GM12878 (cell line): ENCODE measurements at regions not wholly inside any gene's neighbourhood (a gene's known extent, or its start where the extent isn't known, plus 50 kb on each side); places are given as distances from the start of the nearest gene placed in this dataset.

Experiments used
- ATAC-seq: fragments of 200-7000 bp; cut with Tn5 transposase; 3 replicates; pipeline ENCODE4 v1.9.1; 2020; ENCODE audit warnings: mild to moderate bottlenecking, moderate library complexity
- BruUV-seq: library from RNA; stranded (reverse); fragments of 400-500 nt; replicated peaks from 2 replicates; lab custom pipeline; 2021; lab: Mats Ljungman, UMichigan
- CTCF ChIA-PET: fragments of 300-600 bp; sonication (Branson Sonifier 250); formaldehyde crosslinking; extraction: SDS; loops from one replicate; lab custom pipeline; 2021; ENCODE audit warnings: inconsistent platforms; lab: Yijun Ruan, JAX
- POLR2A ChIA-PET: fragments of 350-600 bp; formaldehyde crosslinking; extraction: SDS; loops from one replicate; lab custom pipeline; 2021; ENCODE audit warnings: inconsistent platforms; lab: Charles Lee
- RAD21 ChIA-PET: fragments of 300-600 bp; sonication (Branson Sonifier 250); formaldehyde crosslinking; loops from one replicate; lab custom pipeline; 2023; ENCODE audit warnings: antibody characterized with exemption; ENCODE audit not compliant: unreplicated experiment; lab: Charles Lee
- SMC1A ChIA-PET: fragments of 300-600 bp; sonication (Branson Sonifier 250); formaldehyde crosslinking; loops from one replicate; lab custom pipeline; 2023; ENCODE audit not compliant: unreplicated experiment, uncharacterized antibody; lab: Charles Lee
- DNase-seq: peaks from one replicate; pipeline ENCODE4 v3.0.0-alpha.2; 2011; ENCODE audit warnings: low read depth, low spot score
- FAIRE-seq: peaks from 3 replicates; lab custom pipeline; 2011; peaks lifted over from hg19 to GRCh38; lab: Jason Lieb, UNC
- H2AFZ ChIP-seq: 2 replicates; pipeline ENCODE4 v1.6.0; 2011; ENCODE audit warnings: low read depth, low read length, control low read depth; ENCODE audit not compliant: control insufficient read depth
- H3K27ac ChIP-seq: 2 replicates; pipeline ENCODE4 v1.5.1; 2011; ENCODE audit warnings: control low read depth; ENCODE audit not compliant: control insufficient read depth, insufficient read depth
- H3K27me3 ChIP-seq, 2 experiments: replicated peaks in 1 of 2; 2 replicates each; pipeline versions ENCODE4 v1.6.0 to v1.6.1; 2011; ENCODE audit warnings: low read length in 1 of 2; ENCODE audit not compliant: control insufficient read depth in 2 of 2, insufficient read depth in 2 of 2
- H3K36me3 ChIP-seq, 2 experiments: 2 replicates each; pipeline ENCODE4 v1.5.1; 2011; ENCODE audit warnings: low read length in 1 of 2; ENCODE audit not compliant: control insufficient read depth in 2 of 2, insufficient read depth in 2 of 2
- H3K4me1 ChIP-seq: 2 replicates; pipeline ENCODE4 v1.6.1; 2011; ENCODE audit warnings: mild to moderate bottlenecking, low read length, moderate library complexity, mixed read lengths; ENCODE audit not compliant: control insufficient read depth, insufficient read depth
- H3K4me2 ChIP-seq: 2 replicates; pipeline ENCODE4 v1.6.0; 2011; ENCODE audit warnings: control low read depth; ENCODE audit not compliant: control insufficient read depth, insufficient read depth
- H3K4me3 ChIP-seq: fragments of 200-600 bp; sonication (generic); 2 replicates; pipeline ENCODE4 v1.5.1; 2016
- H3K79me2 ChIP-seq: 2 replicates; pipeline ENCODE4 v1.6.0; 2011; ENCODE audit warnings: low read length; ENCODE audit not compliant: control insufficient read depth, insufficient read depth
- H3K9ac ChIP-seq: 2 replicates; pipeline ENCODE4 v1.8.0; 2011; ENCODE audit warnings: low read length, control low read depth, mixed read lengths; ENCODE audit not compliant: control insufficient read depth, insufficient read depth
- H3K9me3 ChIP-seq: replicated peaks from 3 replicates; pipeline ENCODE4 v1.5.1; 2011; ENCODE audit warnings: mild to moderate bottlenecking, low read length; ENCODE audit not compliant: control insufficient read depth, insufficient read depth
- H4K20me1 ChIP-seq: 2 replicates; pipeline ENCODE4 v1.6.0; 2011; ENCODE audit not compliant: control insufficient read depth, insufficient read depth
- BCL11A ChIP-seq: IDR thresholded peaks from 2 replicates; pipeline ENCODE4 v1.6.1; 2011; ENCODE audit warnings: low read depth, low read length
- BRCA1 ChIP-seq: IDR thresholded peaks from 2 replicates; pipeline ENCODE4 v1.6.1; 2011; ENCODE audit warnings: low read depth, low read length, improper control_type of control experiment
- CBX5 ChIP-seq: sonication (generic); IDR thresholded peaks from 2 replicates; pipeline ENCODE4 v1.6.1; 2016; ENCODE audit warnings: low read depth, moderate library complexity, mild to moderate bottlenecking, inconsistent platforms
- CHD4 ChIP-seq: fragments of 200-600 bp; sonication (generic); IDR thresholded peaks from 2 replicates; pipeline ENCODE4 v1.6.1; 2016; ENCODE audit warnings: mild to moderate bottlenecking
- HCFC1 ChIP-seq: fragments of 150-350 bp; IDR thresholded peaks from 2 replicates; pipeline ENCODE4 v1.6.1; 2014; ENCODE audit warnings: low read length
- IKZF1 ChIP-seq: fragments of 450-650 bp; conservative IDR thresholded peaks from 2 replicates; pipeline ENCODE4 v1.6.1; 2017; ENCODE audit warnings: antibody characterized with exemption, mild to moderate bottlenecking
- MEF2A ChIP-seq: IDR thresholded peaks from 2 replicates; pipeline ENCODE4 v1.6.1; 2011; ENCODE audit warnings: low read depth, mild to moderate bottlenecking, low read length, moderate library complexity; ENCODE audit not compliant: insufficient read depth
- MTA2 ChIP-seq: fragments of 450-650 bp; IDR thresholded peaks from 2 replicates; pipeline ENCODE4 v1.6.1; 2016; ENCODE audit warnings: low read depth, mild to moderate bottlenecking, moderate library complexity
- PAX8 ChIP-seq: fragments of 450-650 bp; IDR thresholded peaks from 2 replicates; pipeline ENCODE4 v1.6.1; 2017; ENCODE audit warnings: mild to moderate bottlenecking, moderate library complexity
- SMAD1 ChIP-seq: fragments of 450-650 bp; IDR thresholded peaks from 2 replicates; pipeline ENCODE4 v1.6.1; 2018; ENCODE audit warnings: mild to moderate bottlenecking, low read depth; ENCODE audit not compliant: partially characterized antibody
- SP1 ChIP-seq: IDR thresholded peaks from one replicate; pipeline ENCODE4 v1.6.1; 2011; ENCODE audit warnings: low read depth, low read length
- SUPT20H ChIP-seq: IDR thresholded peaks from 2 replicates; pipeline ENCODE4 v1.6.1; 2011; ENCODE audit warnings: low read depth, mild to moderate bottlenecking, low read length, moderate library complexity, borderline replicate concordance; ENCODE audit not compliant: control insufficient read depth
- TCF12 ChIP-seq: IDR thresholded peaks from 2 replicates; pipeline ENCODE4 v1.6.1; 2011; ENCODE audit warnings: low read depth, mild to moderate bottlenecking, low read length
- TCF7 ChIP-seq: IDR thresholded peaks from 2 replicates; pipeline ENCODE4 v1.6.1; 2014; ENCODE audit warnings: antibody characterized with exemption, borderline replicate concordance
- WRNIP1 ChIP-seq: IDR thresholded peaks from 2 replicates; pipeline ENCODE4 v1.6.1; 2011; ENCODE audit warnings: low read depth, low read length, improper control_type of control experiment, borderline replicate concordance
- YY1 ChIP-seq: IDR thresholded peaks from 2 replicates; pipeline ENCODE4 v1.6.1; 2011; ENCODE audit warnings: low read depth, mild to moderate bottlenecking, low read length
- ZNF384 ChIP-seq: IDR thresholded peaks from 2 replicates; pipeline ENCODE4 v1.6.1; 2012; ENCODE audit warnings: low read depth, mild to moderate bottlenecking, low read length, improper control_type of control experiment, borderline replicate concordance
- WGBS: methylation state at CpG from one replicate; pipeline ENCODE4 v1.1.6; 2016; ENCODE audit warnings: low lambda C conversion rate; ENCODE audit not compliant: insufficient replicate concordance, insufficient coverage; ENCODE audit errors: missing lambda C conversion rate; 5-methylcytosine and 5-hydroxymethylcytosine counted together
- in situ Hi-C: fragments of 300-500 bp; cut with MboI; formaldehyde crosslinking; loops from 9 replicates; pipeline ENCODE4 v1.14.3; 2018; ENCODE audit warnings: mixed read lengths
- intact Hi-C: fragments of 100-400 bp; cut with micrococcal nuclease; formaldehyde crosslinking; loops from one replicate; pipeline ENCODE4 v1.14.2; 2022; ENCODE audit not compliant: unreplicated experiment
- TF ChIP-seq, protein P1 (sequence below): fragments of 450-650 bp; IDR thresholded peaks from 2 replicates; pipeline ENCODE4 v1.6.1; 2017; ENCODE audit warnings: mild to moderate bottlenecking, moderate library complexity
- TF ChIP-seq, protein P2 (sequence below): fragments of 150-350 bp; IDR thresholded peaks from 2 replicates; pipeline ENCODE4 v1.6.1; 2016; ENCODE audit warnings: low read depth, low read length

DNA sequence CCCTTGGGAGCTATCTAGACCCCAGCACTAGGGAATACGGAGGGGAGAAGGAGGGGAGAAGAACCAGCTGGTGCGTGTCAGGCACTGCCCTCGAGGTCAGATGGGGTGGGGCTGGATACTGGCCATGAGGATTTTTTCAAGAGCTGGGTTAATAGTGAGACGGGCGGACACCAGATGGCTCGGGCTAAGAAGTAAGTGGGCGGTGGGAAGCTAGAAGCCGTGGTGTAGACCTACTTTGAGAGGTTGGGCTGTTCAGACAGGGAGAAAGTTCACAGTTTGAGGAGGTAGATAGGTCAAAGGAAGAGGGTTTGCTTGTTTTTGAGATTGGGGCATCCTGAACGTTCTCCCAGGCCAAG, 303.8 kb downstream of the SEC14L1 start:
- H2AFZ ChIP-seq = no peak overlapping the region
- H3K4me2 ChIP-seq = peak overlapping the region; percentile 77
- H3K36me3 ChIP-seq = peaks cover 0 to 5% of the 10 kb centered on the region in 2 experiments; a peak in 2 of 4 replicates
- no peak overlapping the region for H3K4me3 ChIP-seq
- no peaks in the 10 kb centered on the region for H3K27me3 ChIP-seq
- POLR2A ChIA-PET = interaction anchor here (0.5 to 6.4 kb wide), 11 partner anchors 8 to 698 kb away, joined by 4 to 78 read pairs (median 9); no protein-coding TSS in a partner anchor
- peak overlapping the region; percentile 69 for H3K9ac ChIP-seq
- FAIRE-seq = no peak
- H3K79me2 ChIP-seq = peaks cover 56% of the 10 kb centered on the region
- CTCF ChIA-PET = interaction anchor here (0.9 to 3.3 kb wide), 14 partner anchors 8 to 124 kb away, joined by 3 to 13 read pairs (median 6); no protein-coding TSS in a partner anchor
- ATAC-seq = peak; percentile 22
- in situ Hi-C loops (loop anchor here (25.0 kb wide), 1 partner anchor 107 kb away; no protein-coding TSS in a partner anchor), intact Hi-C loops (loop anchor here (5.0 to 10.0 kb wide), 3 partner anchors 33 to 710 kb away; no protein-coding TSS in a partner anchor)
- peak; percentile 81 for DNase-seq
- RAD21 ChIA-PET = interaction anchor here (0.6 to 6.9 kb wide), 17 partner anchors 7 to 336 kb away, joined by 3 to 102 read pairs (median 7); no protein-coding TSS in a partner anchor
- 2% methylated on average over 9 of the region's 9 CpGs for WGBS
- SMC1A ChIA-PET = interaction anchor here (0.6 to 7.7 kb wide), 11 partner anchors 9 to 113 kb away, joined by 3 to 82 read pairs (median 8); no protein-coding TSS in a partner anchor
- no peaks in the 10 kb centered on the region for H3K9me3 ChIP-seq
- no TSS peak for BruUV-seq
- H3K27ac ChIP-seq = peak overlapping the region; percentile 96
- no peaks in the 10 kb centered on the region for H4K20me1 ChIP-seq
- peaks cover 93% of the 10 kb centered on the region for H3K4me1 ChIP-seq
- 0 out of 2 replicates have a peak, but pooled peaks have one; percentile 45 for TF ChIP-seq MEF2A
- TF ChIP-seq, protein P1, sequence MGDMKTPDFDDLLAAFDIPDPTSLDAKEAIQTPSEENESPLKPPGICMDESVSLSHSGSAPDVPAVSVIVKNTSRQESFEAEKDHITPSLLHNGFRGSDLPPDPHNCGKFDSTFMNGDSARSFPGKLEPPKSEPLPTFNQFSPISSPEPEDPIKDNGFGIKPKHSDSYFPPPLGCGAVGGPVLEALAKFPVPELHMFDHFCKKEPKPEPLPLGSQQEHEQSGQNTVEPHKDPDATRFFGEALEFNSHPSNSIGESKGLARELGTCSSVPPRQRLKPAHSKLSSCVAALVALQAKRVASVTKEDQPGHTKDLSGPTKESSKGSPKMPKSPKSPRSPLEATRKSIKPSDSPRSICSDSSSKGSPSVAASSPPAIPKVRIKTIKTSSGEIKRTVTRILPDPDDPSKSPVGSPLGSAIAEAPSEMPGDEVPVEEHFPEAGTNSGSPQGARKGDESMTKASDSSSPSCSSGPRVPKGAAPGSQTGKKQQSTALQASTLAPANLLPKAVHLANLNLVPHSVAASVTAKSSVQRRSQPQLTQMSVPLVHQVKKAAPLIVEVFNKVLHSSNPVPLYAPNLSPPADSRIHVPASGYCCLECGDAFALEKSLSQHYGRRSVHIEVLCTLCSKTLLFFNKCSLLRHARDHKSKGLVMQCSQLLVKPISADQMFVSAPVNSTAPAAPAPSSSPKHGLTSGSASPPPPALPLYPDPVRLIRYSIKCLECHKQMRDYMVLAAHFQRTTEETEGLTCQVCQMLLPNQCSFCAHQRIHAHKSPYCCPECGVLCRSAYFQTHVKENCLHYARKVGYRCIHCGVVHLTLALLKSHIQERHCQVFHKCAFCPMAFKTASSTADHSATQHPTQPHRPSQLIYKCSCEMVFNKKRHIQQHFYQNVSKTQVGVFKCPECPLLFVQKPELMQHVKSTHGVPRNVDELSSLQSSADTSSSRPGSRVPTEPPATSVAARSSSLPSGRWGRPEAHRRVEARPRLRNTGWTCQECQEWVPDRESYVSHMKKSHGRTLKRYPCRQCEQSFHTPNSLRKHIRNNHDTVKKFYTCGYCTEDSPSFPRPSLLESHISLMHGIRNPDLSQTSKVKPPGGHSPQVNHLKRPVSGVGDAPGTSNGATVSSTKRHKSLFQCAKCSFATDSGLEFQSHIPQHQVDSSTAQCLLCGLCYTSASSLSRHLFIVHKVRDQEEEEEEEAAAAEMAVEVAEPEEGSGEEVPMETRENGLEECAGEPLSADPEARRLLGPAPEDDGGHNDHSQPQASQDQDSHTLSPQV = peak; percentile 32; the same call in 1 of the 2 replicates
- TF ChIP-seq, protein P2, sequence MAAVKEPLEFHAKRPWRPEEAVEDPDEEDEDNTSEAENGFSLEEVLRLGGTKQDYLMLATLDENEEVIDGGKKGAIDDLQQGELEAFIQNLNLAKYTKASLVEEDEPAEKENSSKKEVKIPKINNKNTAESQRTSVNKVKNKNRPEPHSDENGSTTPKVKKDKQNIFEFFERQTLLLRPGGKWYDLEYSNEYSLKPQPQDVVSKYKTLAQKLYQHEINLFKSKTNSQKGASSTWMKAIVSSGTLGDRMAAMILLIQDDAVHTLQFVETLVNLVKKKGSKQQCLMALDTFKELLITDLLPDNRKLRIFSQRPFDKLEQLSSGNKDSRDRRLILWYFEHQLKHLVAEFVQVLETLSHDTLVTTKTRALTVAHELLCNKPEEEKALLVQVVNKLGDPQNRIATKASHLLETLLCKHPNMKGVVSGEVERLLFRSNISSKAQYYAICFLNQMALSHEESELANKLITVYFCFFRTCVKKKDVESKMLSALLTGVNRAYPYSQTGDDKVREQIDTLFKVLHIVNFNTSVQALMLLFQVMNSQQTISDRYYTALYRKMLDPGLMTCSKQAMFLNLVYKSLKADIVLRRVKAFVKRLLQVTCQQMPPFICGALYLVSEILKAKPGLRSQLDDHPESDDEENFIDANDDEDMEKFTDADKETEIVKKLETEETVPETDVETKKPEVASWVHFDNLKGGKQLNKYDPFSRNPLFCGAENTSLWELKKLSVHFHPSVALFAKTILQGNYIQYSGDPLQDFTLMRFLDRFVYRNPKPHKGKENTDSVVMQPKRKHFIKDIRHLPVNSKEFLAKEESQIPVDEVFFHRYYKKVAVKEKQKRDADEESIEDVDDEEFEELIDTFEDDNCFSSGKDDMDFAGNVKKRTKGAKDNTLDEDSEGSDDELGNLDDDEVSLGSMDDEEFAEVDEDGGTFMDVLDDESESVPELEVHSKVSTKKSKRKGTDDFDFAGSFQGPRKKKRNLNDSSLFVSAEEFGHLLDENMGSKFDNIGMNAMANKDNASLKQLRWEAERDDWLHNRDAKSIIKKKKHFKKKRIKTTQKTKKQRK = no peak
- no peak for TF ChIP-seq CHD4
- no peak for TF ChIP-seq PAX8
- TF ChIP-seq HCFC1 = no peak
- TF ChIP-seq TCF7 = no peak
- no peak for TF ChIP-seq WRNIP1
- peak; percentile 85 for TF ChIP-seq TCF12
- peak; percentile 19; the same call in 1 of the 2 replicates for TF ChIP-seq ZNF384
- 0 out of 2 replicates have a peak, but pooled peaks have one; percentile 20 for TF ChIP-seq BCL11A
- TF ChIP-seq SUPT20H = no peak
- TF ChIP-seq SMAD1 = no peak
- no peak for TF ChIP-seq IKZF1
- TF ChIP-seq YY1 = peak; percentile 43; the same call in 1 of the 2 replicates
- TF ChIP-seq CBX5 = no peak
- no peak for TF ChIP-seq BRCA1
- peak; percentile 8; the same call in 1 of the 2 replicates for TF ChIP-seq MTA2
- peak; percentile 5 for TF ChIP-seq SP1
